Mesenteric fat pad (tissue), 1 donor: ENCODE measurements at regions not wholly inside any gene's neighbourhood (a gene's known extent, or its start where the extent isn't known, plus 50 kb on each side); places are given as distances from the start of the nearest gene placed in this dataset.

Experiments
- DNase-seq: peaks from one replicate; pipeline ENCODE4 v3.0.0-alpha.2; 2020; ENCODE audit warnings: low spot score
- donor health status: DM: yes; HTN: yes; CAD: no.

DNA sequence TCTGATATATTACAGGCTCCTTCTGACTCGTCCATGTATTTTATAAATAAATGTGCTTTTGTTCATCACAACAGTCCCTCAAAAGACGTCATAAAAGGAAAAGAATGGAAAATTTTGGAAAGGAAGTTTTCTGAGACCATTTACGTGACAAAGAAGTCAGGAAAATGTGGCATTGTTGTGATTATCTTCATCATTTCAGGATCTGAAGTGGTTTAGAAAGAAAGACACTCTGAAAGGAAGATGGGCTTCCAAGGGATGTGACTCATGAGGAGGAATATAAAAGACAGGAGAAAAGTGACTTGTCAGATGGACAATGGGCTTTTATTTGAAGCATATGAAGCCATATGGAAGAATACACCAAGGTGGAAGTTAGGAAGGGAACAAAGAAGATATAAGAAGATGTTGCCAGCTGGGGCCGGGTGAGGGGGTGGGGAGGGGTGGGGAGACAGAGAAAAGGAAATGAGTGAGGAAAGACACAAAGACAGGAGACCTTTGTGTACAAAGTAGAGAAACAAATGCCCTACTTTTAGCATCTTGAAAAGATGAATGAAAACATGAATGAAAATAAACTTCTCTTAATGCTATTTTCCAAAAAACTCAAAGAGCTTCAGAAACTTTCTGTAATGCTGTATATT is 190.3 kb upstream of the PREP start:
- no peak for DNase-seq

DNA sequence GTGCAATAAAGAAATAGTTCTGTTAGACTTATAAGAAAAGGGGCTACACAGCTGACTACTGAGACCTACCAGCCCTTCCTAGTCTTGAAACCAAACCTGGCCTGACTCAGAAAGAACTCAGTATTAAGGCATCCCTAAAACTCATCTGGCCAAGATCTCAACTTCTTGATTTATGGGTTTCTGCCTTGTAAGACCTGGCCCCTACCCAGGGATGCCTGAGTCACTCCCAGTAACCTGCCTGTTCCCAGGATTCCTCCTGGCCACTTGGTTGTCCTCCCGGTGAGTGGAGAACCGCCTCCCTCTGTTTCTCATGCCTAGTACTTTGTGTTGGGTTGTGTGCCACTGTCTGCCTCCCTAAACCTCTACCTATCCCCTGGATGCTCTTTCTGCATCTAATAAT is 189.4 kb upstream of the PREP start:
- no peak for DNase-seq

DNA sequence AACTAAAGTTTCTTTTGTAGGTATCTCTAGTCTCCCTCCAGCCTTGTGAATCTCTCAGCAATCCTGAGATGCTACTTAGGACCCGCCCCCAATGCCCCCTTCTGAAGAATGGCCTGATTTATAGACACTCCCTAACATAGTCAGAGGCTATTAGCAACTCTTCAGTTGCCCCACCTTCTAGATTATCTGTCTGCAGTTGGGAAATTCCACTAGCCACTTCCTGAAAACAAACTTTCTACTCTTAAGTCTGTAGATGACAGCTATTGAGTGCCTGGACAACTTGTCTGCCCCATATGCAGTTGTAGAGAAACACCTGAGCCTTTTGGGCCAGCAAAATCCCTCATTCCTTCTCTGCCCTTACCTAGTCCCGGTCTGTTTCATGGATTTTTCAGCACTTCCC is 188.2 kb upstream of the PREP start:
- DNase-seq, result no peak

DNA sequence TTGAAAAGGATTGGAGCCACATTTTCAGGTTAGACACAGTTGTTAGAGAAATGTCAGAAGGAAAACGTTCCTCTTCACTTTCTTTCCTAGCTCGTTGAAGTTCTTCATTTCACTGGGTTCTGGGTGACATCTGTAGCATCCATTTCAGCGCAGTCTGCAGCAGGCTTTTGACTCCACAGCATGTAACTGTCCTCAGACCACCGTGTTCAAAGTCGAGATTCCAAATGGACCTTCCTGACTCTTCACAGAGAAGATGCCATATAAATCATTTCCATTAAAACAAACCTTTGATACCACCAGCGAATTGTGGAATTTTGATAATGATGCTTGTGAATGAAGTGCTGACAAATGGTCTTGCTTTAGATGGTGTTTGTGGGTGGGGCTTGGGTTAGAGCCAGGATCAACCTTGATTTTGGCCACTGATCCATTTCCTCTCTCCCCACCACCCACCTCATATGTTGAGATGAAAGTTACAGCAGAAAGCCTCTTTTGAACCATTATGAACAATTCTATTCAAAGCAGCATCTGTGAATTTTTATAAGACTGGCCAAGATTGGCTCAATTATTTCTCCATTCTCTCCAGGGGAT is 185.3 kb upstream of the PREP start:
- DNase-seq, result no peak

DNA sequence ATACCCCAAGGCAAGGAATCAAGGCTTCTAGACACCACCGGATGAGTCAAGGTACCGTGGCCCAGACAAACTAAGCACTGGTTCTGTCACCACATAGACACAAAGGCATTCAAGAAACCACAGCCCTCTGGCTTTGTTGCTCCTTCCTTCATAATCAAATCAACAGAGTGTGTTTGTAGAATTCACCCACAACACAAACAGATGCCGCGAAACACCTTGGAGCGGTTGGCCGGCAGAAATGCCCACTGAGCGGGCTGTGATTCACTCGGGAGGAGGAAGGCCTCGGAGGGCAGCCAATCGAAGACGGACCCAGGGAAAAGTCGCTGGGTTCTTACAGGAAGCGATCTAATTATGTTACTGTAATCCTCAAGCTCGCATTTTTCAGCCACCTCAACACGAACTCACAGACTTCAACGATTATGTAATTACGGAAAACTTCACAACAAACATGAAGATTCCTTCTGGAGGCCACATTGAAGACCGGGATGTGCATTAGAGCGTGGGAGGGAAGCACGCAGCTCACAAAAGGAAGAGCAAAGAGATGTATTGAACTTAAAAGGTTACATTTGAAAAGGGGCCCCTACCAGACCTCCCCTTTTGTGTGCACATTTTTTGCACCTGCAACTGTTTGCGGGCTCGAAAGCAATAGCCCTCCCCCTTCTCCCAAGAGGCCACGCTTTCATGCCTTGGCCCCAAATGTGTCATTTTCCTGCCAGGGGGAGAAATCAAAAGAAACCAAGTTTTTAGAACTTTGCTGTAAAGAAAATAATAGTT is 184.7 kb upstream of the PREP start:
- no peak for DNase-seq

DNA sequence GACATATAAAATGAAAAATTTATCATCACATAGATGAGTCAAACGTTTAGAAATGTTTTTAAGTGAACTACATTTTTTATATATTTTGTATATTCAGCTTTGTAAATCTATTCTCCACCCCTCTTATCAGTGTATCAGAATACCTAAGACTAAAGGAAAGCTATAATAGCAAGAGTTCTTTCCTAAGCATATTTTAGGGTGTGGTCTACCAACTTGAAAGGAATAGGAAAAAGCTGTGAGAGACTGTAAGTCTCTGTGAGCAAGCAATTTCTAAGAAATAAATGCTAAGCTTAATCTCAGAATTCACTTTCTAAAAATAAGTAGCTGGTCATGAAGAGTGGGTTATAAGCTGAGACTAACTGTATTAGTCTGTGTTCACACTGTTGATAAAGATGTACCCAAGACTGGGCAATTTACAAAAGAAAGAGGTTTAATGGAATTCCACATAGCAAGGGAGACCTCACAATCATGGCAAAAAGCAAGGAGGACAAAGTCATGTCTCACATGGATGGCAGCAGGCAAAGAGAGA is 175.4 kb upstream of the PREP start:
- no peak for DNase-seq

DNA sequence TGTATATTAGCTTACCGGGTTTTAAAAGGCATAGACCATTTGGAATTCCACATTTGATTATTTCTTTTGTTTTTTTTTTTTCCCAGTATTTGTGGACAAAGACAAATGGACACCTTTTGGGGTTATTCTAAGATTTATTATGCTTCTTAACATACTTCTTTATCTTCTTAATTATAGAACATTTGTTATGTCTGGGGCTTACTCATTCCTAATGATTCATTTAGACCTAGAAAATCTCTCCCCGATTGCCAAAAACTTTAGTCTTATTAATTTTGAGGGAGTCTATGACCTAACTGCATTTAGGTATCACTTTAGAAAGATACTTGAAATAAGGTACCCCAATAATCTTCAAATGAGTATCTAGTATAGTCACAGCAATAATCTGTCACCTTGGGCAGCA is 170.7 kb upstream of the PREP start:
- no peak for DNase-seq

DNA sequence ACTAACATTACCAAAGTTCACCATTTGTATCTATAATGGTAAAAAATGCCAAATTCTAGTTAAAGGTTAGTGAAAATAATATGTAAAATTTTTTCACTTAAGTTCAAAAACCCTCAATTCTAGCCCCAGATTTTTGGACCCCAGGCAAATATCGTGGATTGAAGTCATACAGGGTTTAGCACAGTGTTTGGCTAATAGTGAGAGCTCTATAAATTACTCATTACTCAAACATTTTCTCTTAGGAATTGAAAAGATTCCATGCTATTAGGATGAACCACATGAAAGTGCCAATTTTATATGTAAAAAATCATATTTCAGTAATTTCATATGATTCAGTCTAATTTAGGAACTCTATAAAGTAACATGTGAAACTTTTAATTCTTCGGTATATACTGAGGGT is 170.3 kb upstream of the PREP start:
- DNase-seq, result no peak

DNA sequence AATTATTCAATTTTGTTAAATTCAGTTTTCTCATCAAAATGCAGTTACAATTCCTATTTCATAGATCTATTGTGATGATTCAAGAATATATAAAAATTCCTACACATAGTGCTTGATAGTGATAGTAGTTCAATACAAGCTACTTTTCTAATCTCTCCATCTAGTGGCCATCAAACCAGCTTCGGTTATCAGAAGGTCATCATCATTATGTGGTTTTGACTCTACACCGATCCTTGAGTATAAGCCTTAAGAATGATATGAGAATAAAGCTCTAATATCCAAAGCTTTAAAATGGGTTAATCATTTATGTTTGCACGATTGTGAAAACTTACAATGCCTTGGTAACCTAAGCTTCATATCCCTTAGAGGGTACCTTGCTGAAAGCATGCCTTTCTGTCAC is 167.5 kb upstream of the PREP start:
- no peak for DNase-seq

DNA sequence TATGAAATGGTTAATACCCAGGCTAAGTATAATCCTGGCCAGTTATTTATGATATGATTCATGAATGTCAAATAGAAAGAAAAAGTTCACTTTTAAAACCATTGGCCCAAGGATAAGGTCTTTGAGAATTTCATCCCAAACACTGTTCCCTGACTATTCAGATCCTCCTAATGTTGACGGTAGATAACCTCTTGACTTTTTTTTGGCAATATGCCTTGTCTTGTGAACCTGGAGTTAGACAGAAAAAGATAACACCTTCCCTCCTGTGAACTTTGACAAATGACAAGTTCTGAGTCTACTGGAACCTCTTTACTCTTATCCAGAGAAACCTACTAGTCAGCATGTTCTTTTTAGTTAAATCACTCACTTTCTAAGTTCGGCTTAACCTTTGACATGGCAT is 166.8 kb upstream of the PREP start:
- no peak for DNase-seq

DNA sequence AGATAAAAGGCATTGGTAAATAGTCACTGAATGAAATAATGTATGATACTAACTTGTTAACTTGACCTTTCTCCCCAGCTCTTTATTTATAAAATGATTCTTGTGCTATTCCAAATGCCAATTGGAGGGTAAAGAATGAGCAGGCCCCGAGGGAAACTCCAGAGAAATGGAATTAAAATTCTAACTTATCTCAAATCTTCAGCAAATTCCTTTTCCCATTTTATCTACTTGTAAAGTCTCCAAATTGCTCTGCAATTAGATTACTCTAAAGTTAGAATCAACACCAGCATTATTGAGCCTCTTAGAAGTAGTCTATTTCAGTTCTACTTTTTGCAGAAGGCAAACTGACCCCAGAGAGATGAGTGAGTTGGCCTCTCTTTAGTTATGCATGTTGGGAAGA is 165.9 kb upstream of the PREP start:
- no peak for DNase-seq

DNA sequence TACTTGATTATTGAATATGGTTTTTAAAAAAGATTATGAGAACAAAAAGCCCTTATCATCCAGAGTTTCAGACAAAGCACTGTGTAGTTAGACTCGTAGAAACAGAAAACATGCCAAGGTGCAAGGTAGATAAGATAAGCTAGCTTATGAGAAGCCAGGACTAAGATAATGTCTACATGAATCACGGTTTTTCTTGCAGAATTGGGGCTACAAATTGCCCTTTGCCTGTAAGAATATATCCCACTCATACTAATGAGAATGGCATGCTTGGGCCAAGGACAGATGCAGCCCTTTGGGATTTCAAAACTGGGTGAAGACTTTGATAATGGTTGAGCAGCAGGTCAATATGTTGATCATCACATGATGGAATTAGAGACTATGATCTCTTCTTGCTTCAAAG is 165.3 kb upstream of the PREP start:
- no peak for DNase-seq

DNA sequence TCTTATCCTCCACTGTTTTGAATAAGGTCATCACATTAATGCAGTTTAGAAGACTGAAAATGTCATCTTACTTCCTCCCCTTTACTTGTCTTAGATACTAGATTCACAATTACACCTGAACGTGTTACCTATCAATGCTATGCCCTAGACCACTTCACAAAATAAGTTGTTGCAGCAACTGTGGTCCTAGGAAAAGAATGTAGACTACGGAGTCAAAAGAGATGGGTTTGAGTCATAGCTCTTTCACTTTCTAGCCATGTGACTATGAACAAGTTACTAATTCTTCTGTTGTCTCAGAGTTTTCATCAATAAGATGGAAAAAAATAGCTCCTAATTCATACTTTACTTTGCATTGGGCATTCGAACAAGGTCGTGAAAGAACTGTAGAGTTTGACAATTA is 164.3 kb upstream of the PREP start:
- no peak for DNase-seq

DNA sequence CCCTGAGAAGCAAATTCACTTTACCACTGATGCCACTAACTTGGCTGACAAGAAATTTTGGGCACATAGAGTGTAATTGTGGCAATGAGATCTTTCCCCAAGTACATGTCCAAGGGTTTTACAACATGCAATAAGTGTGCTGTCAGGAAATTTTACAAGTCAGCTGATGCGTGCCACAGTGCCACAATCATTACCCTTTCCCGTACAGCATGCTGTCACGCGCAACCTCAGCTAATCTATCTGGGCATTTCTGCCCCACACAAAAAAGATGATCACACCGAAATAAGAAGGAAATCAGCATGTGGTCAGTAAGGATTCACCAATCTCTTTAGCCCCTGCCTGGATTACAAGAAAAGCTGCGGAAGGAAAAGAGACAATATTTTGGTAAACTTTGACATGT is 163.6 kb upstream of the PREP start:
- no peak for DNase-seq

DNA sequence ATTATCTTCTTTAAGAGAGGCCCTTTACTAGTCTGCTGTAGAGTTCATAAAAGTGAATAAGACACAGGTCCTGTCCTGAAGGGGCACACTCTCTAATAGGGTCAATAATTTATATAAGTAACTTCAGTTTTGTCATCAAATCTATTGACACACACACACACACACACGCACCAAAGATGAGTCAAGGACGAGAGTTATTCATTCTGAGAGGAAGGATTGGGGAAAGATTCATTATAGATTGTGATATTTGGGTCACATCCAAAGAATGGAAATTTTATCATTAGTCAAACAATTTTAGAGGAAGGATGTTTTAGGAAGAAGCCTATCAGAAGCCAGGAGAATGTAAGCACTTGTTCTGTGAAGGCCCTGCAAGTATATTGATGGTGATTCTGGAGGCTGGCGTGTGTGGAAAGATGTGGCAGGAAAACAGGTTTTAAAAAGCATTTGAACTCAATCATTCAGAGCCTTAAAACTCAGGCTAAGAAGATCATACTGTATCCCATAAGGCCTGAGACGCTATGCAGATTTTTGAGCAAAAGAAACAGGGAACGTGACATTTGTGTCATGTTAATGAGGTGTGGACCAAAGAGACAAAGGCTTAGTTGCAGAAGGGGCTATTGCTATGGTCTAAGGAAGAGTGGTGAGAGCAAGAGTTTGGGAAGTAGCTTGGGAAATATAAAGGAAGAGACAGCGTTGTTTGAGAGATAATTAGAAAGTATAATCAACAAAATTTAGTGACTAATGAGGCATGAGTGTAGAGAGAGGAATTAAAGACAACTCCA is 161.4 kb upstream of the PREP start:
- no peak for DNase-seq

DNA sequence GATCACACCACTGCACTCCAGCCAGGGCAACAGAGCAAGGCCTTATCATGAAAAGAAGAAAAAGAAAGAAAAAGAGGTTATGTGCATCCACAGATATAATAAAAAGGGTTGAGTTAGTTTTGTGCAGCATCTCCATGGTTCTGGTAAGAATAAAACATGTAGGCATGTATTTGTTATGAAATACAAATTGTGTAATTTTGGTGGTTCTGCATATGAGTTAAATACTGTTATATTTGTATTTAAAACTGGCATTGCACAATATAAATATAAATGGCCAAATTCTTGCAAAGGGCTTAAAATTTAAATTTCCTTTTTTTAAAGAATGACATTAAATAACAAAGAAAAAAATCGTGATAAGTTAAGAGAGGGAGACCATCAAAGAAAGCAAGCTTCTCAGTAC is 159.1 kb upstream of the PREP start:
- no peak for DNase-seq

DNA sequence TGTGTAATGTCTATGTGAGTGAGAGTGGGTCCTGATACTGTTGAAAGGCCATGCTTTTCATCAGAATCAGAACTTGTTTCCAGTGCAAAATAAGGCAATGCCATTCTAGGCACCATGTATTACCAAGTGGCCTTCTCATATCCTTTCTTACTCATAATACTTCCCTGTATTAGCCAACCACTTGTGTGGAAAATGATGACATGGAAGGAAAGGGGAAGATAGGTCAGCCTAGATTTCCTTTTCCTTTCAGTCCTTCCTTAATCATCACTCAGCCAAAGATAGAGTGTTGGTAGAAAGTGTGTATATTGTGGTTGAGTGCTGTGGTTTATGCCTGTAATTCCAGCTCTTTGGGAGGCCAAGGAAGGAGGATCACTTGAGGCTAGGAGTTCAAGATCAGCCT is 158.6 kb upstream of the PREP start:
- DNase-seq, result no peak

DNA sequence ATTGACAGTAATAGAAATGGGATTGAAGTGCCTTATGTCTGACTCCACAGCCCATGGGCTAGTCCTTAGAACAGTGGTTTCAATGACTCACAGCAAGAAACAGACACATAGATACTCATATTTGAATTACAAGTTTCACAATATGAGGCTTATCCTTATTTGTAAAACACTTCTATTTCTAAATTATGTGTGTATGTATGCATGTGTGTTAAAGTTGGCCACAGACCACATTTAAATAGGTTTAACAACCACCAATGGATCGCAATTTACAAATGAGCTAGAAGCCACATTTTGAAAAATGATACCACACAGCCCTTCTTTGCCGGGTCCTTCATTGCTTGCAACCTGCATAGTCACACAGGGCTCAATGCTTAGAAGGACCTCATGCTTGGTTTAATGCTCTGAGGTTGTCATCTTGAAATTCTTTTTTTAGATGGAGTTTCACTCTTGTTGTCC is 157.8 kb upstream of the PREP start:
- DNase-seq, result no peak

DNA sequence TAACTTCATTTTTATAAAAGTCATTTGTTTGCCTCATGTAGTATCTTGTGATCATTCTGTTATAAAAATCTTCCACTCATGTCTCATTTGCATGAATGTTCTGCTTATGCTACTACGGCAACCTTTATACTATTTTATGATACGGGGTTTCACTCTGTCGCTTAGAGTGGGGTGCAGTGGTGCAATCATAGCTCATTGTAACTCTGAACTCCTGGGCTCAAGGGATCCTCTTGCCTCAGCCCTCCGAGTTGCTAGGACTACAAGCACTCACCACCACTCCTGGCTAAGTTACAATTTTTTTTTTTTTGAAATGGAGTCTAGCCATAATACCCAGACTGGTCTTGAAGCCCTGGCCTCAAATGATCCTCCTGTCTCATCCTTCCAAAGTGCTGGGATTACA is 154.4 kb upstream of the PREP start:
- DNase-seq, result no peak

DNA sequence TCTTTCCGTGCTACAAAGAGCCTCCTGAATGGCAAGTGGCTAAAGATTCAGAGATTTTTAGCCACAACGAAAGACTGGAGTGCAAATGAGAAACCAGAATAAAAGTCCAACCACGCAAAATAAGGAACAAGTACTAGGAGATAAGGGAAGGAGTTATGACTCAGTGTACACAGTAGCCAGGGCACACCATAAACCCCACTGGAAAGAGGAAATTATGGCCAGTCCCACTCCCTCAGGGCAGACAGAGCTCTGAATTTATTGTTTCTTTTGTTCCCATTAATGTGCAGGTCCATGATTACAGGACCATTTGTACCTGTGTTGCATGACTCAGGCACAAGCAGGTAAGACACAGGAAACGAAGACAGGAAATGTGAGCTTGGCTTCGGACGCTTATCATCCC is 150.3 kb upstream of the PREP start:
- no peak for DNase-seq

DNA sequence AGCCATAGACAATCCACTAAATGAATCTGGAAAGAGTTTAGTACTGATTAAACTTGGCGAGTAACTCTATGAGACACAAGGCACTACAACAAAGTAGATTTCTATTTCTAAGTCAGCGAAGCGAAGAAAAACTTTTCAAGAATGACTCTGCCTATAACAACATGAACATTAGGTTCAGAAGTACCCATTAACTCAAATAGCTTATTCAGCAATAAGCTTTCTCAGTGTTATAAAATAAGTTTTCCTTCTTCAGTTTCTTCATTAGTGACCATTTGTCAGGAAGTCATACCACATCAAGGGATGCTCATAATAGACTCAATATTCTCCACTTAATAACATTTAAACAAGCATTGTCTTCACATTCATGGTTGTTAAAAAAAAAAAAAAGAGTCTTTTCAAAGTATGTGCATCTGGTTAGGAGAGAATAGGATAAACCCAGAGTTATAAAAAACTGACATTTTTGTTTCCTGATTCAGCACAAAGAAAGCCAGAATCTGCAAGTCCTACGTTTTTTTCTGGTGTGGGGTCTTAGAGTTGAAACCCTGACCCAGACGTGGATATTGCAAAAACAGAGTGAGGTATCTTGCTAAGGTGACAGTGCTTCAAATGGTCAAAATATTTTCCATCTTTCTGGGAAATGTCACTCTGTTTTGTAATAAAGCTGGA is 148.2 kb upstream of the PREP start:
- DNase-seq, result no peak
